Erythroblast (primary cell): ENCODE measurements at regions not wholly inside any gene's neighbourhood (a gene's known extent, or its start where the extent isn't known, plus 50 kb on each side); places are given as distances from the start of the nearest gene placed in this dataset.

Source experiments
- GATA1 ChIP-seq: IDR thresholded peaks from 2 replicates; pipeline ENCODE4 v1.6.1; 2011; ENCODE audit warnings: low read depth, mild to moderate bottlenecking, control low read depth, low read length, moderate library complexity
- POLR2A ChIP-seq: IDR thresholded peaks from 2 replicates; pipeline ENCODE4 v1.6.1; 2011; ENCODE audit warnings: mild to moderate bottlenecking, low read length

- TF ChIP-seq POLR2A, result no peak
- TF ChIP-seq GATA1, result no peak
Observed at GRCh38 chr5:154557548-154557947, 79.5 kb upstream of the HAND1 start.
